OCI-LY1 (cell line): ENCODE measurements at regions not wholly inside any gene's neighbourhood (a gene's known extent, or its start where the extent isn't known, plus 50 kb on each side); places are given as distances from the start of the nearest gene placed in this dataset.

Source experiments
- H2AFZ ChIP-seq: fragments of 200-600 bp; sonication (generic), shearing (Covaris generic); 2 replicates; pipeline ENCODE4 v1.6.0; 2014; ENCODE audit warnings: antibody characterized with exemption, mild to moderate bottlenecking, low read length
- H3F3A ChIP-seq: fragments of 200-600 bp; sonication (generic), shearing (Covaris generic); 2 replicates; pipeline ENCODE4 v1.6.0; 2014; ENCODE audit warnings: mild to moderate bottlenecking, antibody characterized with exemption, low read length, moderate library complexity; ENCODE audit not compliant: insufficient read depth
- H3K27ac ChIP-seq: fragments of 200-600 bp; sonication (generic); 2 replicates; pipeline ENCODE4 v1.5.1; 2014; ENCODE audit warnings: low read length, mixed run types, mild to moderate bottlenecking, low read depth; ENCODE audit not compliant: poor library complexity, severe bottlenecking
- H3K27me3 ChIP-seq: fragments of 200-600 bp; sonication (generic); 2 replicates; pipeline ENCODE4 v1.6.0; 2014; ENCODE audit warnings: antibody characterized with exemption, mild to moderate bottlenecking, low read length, moderate library complexity; ENCODE audit not compliant: insufficient read depth
- H3K36me3 ChIP-seq: fragments of 200-600 bp; sonication (generic); 2 replicates; pipeline ENCODE4 v1.6.1; 2014; ENCODE audit warnings: mild to moderate bottlenecking, antibody characterized with exemption, low read length, moderate library complexity, mixed read lengths; ENCODE audit not compliant: insufficient read depth
- H3K4me1 ChIP-seq: fragments of 200-600 bp; sonication (generic); 2 replicates; pipeline ENCODE4 v1.5.1; 2014; ENCODE audit warnings: mild to moderate bottlenecking, low read length, moderate library complexity; ENCODE audit not compliant: insufficient read depth, severe bottlenecking
- H3K4me2 ChIP-seq: fragments of 200-600 bp; sonication (generic), shearing (Covaris generic); 2 replicates; pipeline ENCODE4 v1.6.1; 2014; ENCODE audit warnings: low read length
- H3K4me3 ChIP-seq: fragments of 200-600 bp; sonication (generic); 2 replicates; pipeline ENCODE4 v1.5.1; 2014; ENCODE audit warnings: low read length, low read depth, mild to moderate bottlenecking, mixed read lengths; ENCODE audit not compliant: poor library complexity, severe bottlenecking
- H3K79me2 ChIP-seq: fragments of 200-600 bp; shearing (Covaris generic); 2 replicates; pipeline ENCODE4 v1.6.1; 2016; ENCODE audit warnings: mixed run types, low read length, mixed read lengths; ENCODE audit not compliant: insufficient read depth
- H3K9ac ChIP-seq: fragments of 200-600 bp; sonication (generic), shearing (Covaris generic); 2 replicates; pipeline ENCODE4 v1.6.1; 2014; ENCODE audit warnings: mild to moderate bottlenecking, low read length, mixed read lengths
- H3K9me2 ChIP-seq: fragments of 200-600 bp; sonication (generic), shearing (Covaris generic); 2 replicates; pipeline ENCODE4 v1.6.1; 2014; ENCODE audit warnings: low read depth, mild to moderate bottlenecking, low read length, mixed read lengths
- H3K9me3 ChIP-seq: fragments of 200-600 bp; shearing (Covaris generic); 2 replicates; pipeline ENCODE4 v1.6.1; 2014; ENCODE audit warnings: low read length, mixed read lengths
- H4K20me1 ChIP-seq: fragments of 200-600 bp; sonication (generic), shearing (Covaris generic); 2 replicates; pipeline ENCODE4 v1.6.0; 2016; ENCODE audit warnings: mild to moderate bottlenecking, low read length; ENCODE audit not compliant: insufficient read depth
- CTCF ChIP-seq: fragments of 200-600 bp; sonication (generic), shearing (Covaris generic); IDR thresholded peaks from 2 replicates; pipeline ENCODE4 v1.5.1; 2017; ENCODE audit warnings: mild to moderate bottlenecking, antibody characterized with exemption, low read length, moderate library complexity, mixed read lengths
- EZH2 ChIP-seq: fragments of 200-600 bp; sonication (generic), shearing (Covaris generic); IDR thresholded peaks from 2 replicates; pipeline ENCODE4 v1.8.0; 2017; ENCODE audit warnings: borderline replicate concordance, mixed run types, mild to moderate bottlenecking, antibody characterized with exemption, low read length, moderate library complexity, mixed read lengths

GRCh38 chr3:6416049-6416661 lies 444.8 kb upstream of the GRM7 start:
- Histone ChIP-seq H2AFZ (no peak overlapping the region), H3K4me3 (no peak overlapping the region), H3K9me3 (no peaks in the 10 kb centered on the region), H3K79me2 (no peaks in the 10 kb centered on the region), H3K4me2 (no peak overlapping the region), H3K9ac (no peak overlapping the region), H3K9me2 (no peaks in the 10 kb centered on the region), H4K20me1 (no peaks in the 10 kb centered on the region), H3K4me1 (no peaks in the 10 kb centered on the region), H3F3A (no peaks in the 10 kb centered on the region), H3K27ac (no peak overlapping the region), H3K27me3 (no peaks in the 10 kb centered on the region), H3K36me3 (no peaks in the 10 kb centered on the region)
- TF ChIP-seq CTCF (no peak), EZH2 (no peak)

- Histone ChIP-seq H3K27ac (no peak overlapping the region), H3K9me2 (no peaks in the 10 kb centered on the region), H3K27me3 (no peaks in the 10 kb centered on the region), H4K20me1 (no peaks in the 10 kb centered on the region), H3K4me1 (no peaks in the 10 kb centered on the region), H2AFZ (no peak overlapping the region), H3K79me2 (no peaks in the 10 kb centered on the region), H3K4me2 (no peak overlapping the region), H3K36me3 (no peaks in the 10 kb centered on the region), H3K9me3 (no peaks in the 10 kb centered on the region), H3K4me3 (no peak overlapping the region), H3K9ac (no peak overlapping the region), H3F3A (no peaks in the 10 kb centered on the region)
- TF ChIP-seq EZH2 (no peak), CTCF (no peak)
Observed at GRCh38 chr3:6417174-6417573, 443.7 kb upstream of the GRM7 start.

GRCh38 chr3:6418485-6418884 lies 442.4 kb upstream of the GRM7 start:
- Histone ChIP-seq H3K9me2 (no peaks in the 10 kb centered on the region), H4K20me1 (no peaks in the 10 kb centered on the region), H2AFZ (no peak overlapping the region), H3F3A (no peaks in the 10 kb centered on the region), H3K9me3 (no peaks in the 10 kb centered on the region), H3K4me3 (no peak overlapping the region), H3K4me1 (no peaks in the 10 kb centered on the region), H3K9ac (no peak overlapping the region), H3K79me2 (no peaks in the 10 kb centered on the region), H3K27me3 (no peaks in the 10 kb centered on the region), H3K36me3 (no peaks in the 10 kb centered on the region), H3K4me2 (no peak overlapping the region), H3K27ac (no peak overlapping the region)
- TF ChIP-seq CTCF (no peak), EZH2 (no peak)
